CD4-positive, alpha-beta T cell treated with Interleukin-12 subunit alpha and Interleukin-12 subunit beta, for 1 hour (primary cell): ENCODE measurements at regions not wholly inside any gene's neighbourhood (a gene's known extent, or its start where the extent isn't known, plus 50 kb on each side); places are given as distances from the start of the nearest gene placed in this dataset.

ENCODE experiments used
- DNase-seq: peaks from one replicate; pipeline ENCODE4 v3.0.0-alpha.2; 2020

GRCh38 chr1:235025422-235025984 is 103.1 kb downstream of the TOMM20 start:
- DNase-seq, result no peak

GRCh38 chr1:235024711-235025421 is 103.8 kb downstream of the TOMM20 start:
- no peak for DNase-seq

- DNase-seq, result no peak
Measured at GRCh38 chr1:235023711-235024439, 104.8 kb downstream of the TOMM20 start.

- no peak for DNase-seq
Measured at GRCh38 chr1:235022981-235023710, 105.5 kb downstream of the TOMM20 start.

- DNase-seq, result no peak
Measured at GRCh38 chr1:235022341-235022980, 106.2 kb downstream of the TOMM20 start.

- no peak for DNase-seq
Measured at GRCh38 chr1:235021815-235022214, 106.8 kb downstream of the TOMM20 start.

GRCh38 chr1:235021321-235021720 is 107.3 kb downstream of the TOMM20 start:
- no peak for DNase-seq

GRCh38 chr1:235019961-235020360 is 108.7 kb downstream of the TOMM20 start:
- no peak for DNase-seq

GRCh38 chr1:235019471-235019870 is 109.2 kb downstream of the TOMM20 start:
- no peak for DNase-seq

GRCh38 chr1:235018720-235019444 is 109.8 kb downstream of the TOMM20 start:
- no peak for DNase-seq

GRCh38 chr1:235018161-235018560 is 110.5 kb downstream of the TOMM20 start:
- no peak for DNase-seq

- no peak for DNase-seq
Measured at GRCh38 chr1:235017719-235018118, 110.9 kb downstream of the TOMM20 start.

GRCh38 chr1:235017191-235017590 is 111.4 kb downstream of the TOMM20 start:
- DNase-seq, result no peak

- DNase-seq, result peak; percentile 45
Measured at GRCh38 chr1:235015291-235015985, 113.2 kb downstream of the TOMM20 start.

GRCh38 chr1:235014756-235015155 is 113.9 kb downstream of the TOMM20 start:
- no peak for DNase-seq

GRCh38 chr1:235013512-235013911 is 115.1 kb downstream of the TOMM20 start:
- no peak for DNase-seq

GRCh38 chr1:235012436-235013210 is 116.0 kb downstream of the TOMM20 start:
- DNase-seq, result no peak

GRCh38 chr1:235011599-235012435 is 116.8 kb downstream of the TOMM20 start:
- peak; percentile 96 for DNase-seq

- DNase-seq, result peak; percentile 73
Measured at GRCh38 chr1:235011064-235011598, 117.5 kb downstream of the TOMM20 start.
